ENCODE measurements at regions not wholly inside any gene's neighbourhood (a gene's known extent, or its start where the extent isn't known, plus 50 kb on each side); places are given as distances from the start of the nearest gene placed in this dataset.
"Not testable (repeated sequence)": the region's sequence is repeated elsewhere in the genome, so short reads cannot be mapped to it uniquely, and the experiment has no call there.

DNA sequence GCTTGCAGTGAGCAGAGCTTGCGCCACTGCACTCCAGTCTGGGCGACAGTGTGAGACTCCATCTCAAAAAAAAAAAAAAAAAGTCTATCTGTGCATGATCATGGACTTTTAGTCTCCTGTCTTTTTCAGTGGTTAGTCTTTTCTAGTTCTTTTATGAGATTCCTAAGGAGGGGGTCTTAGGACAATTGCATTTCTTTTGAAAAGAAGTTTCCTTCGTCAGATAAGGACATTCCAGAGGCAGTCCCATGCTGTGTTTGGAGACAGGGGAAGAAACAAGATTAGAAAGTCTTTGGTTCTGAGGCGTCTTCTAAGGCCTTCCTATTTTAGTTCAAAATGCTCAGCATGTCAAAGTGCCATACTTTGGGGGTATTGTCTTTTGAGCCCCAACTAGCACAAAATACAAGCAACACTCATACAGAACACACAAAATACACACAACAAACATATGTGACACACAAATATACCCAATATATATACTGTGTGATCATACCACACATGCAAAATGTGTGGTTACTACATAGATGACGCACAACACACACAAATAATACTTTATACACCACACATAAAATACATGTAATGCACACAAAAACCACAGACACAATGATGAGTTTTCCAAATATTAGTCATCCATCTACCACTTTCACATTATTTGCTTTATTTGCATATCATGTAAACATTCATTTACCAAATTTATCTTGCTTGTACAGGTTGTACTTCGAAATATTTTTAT, 394.5 kb downstream of the SPATA31D1 start:
- no peak for DNase-seq (ENCODE audit: low read depth in 2 of 2)

DNA sequence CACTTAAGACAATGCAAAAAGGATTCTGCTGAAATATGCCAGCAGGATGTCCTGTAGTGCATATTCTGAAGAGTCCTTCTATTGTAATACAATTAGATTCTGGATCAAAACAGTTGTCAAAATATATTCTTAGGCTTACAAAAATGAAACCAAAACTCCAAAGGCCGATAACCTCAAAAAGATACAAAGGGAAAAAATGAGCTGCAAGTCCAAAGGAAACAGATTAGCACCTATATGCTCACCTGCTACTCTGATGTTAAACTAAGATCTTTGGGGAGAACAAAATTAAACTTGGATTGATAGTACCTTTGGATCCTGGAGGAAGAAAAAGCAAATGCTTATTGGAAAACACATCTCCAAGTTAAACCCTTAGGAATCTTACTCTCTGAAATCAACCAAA, 397.1 kb downstream of the SPATA31D1 start:
- no peak for DNase-seq (ENCODE audit: low read depth in 2 of 2)

DNA sequence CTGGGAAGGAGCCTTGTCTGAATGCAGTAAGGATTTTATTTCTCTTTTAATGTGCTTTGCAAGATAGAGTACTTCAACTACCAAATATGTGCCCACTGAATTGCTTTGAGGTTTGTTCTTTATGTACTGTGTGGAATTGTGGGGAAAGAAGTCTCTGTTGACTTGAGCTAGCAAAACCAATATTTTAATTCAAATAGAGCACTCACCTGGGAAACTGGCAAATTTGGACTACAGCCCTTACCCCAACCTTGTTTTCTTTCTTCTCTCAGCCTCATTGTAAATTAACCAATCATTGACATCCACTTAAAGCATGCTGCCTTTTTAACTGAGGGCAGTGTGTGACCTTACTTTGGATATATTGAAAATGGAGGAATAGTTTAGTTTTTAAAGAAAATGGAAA, 409.0 kb downstream of the SPATA31D1 start:
- DNase-seq (ENCODE audit: low read depth in 2 of 2) = no peak

DNA sequence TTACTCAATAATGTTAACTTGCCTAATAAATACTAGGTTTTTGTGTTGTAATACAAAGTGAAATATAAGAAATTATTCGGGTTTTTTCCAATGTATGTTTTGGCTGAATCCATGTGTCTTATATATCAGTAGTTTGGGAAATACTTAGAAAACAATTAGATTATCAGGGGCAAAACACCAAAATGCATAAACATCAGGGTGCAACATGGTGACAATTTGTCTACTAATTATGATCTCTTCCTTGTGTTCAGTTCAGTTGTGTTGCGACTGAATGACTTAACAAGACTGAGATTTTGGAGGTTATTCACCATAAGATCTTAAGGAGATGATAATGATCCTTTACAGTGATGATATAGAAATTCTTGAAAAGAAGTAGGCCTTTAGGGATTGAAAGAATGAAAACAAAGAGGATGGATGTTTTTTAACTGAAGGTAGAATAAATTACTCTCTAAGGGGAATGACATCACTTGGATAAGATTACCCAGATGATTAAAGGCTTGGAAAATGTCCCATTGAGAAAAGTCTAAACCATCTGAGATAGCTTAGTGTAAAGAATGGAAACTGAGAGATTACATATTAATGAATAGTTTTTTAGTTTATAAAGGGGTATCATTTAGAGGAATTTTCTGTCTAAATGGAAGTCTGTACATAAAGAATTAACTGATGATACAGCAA, 415.8 kb downstream of the SPATA31D1 start:
- no peak for DNase-seq (ENCODE audit: low read depth in 2 of 2)

DNA sequence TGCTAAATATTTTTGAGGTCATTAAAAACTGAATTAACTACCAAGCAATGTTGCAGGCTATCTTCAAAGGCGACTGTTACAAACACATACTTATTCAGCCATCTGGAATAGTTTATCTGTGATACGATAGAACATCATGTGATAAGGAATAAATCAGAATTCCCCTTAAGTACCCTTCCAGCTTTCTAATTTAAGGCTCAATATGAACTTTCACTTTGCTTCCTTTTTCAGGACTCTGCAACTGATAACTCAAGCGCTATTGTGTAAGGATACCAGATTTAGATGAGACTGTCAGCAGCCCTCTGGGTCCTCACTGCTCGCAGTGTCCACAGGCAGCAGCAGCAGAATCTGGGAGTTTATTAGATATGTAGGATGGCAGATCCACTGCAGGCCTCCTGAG, 416.3 kb downstream of the SPATA31D1 start:
- no peak for DNase-seq (ENCODE audit: low read depth in 2 of 2)

DNA sequence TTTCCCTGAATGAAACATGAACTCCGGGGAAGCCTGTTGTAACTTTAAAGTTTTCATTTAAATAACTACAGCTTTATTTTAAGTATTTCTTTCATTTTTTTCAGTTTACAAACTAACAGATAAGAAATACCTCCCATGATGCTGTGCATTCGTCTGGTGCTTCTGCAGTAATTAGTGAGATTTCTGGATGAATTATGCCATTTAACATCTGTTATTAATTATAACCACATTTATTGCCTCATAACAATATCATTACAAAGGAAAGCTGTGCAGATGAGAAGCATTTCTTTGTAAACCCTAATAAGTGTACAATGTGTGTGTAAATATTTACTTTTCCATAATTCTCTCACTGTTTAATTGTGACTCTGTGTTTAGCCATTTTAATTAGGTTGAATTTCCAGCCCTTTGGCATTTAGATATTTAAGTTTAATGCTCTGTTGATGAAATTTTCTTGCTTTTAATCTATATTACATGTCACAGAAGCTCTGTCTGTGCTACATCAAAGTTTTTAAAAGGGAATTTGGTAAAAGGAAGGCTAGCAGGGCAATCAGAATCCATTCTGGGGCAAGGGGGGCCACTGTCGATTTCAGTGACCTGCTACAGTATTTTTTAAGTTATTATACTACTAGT, 418.0 kb downstream of the SPATA31D1 start:
- no peak for DNase-seq (ENCODE audit: low read depth in 2 of 2)

DNA sequence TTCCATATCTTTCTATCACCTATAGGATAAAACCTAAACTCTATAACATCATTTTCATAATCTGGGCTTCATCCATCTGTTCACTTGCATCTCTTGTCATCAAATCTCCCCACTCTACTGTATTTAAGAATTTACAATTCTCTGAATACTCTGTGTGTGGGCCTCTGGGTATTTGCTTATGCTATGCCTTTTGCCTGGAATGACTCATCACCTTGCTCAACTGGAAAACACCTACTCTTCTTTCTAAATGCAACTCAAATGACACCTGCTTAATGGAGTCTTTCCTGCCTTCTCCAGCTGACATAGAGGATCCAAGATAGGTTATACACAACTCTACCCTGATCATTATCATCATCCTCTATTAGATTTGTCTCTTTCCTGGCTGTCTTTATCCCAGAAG, 421.7 kb downstream of the SPATA31D1 start:
- no peak for DNase-seq (ENCODE audit: low read depth in 2 of 2)

DNA sequence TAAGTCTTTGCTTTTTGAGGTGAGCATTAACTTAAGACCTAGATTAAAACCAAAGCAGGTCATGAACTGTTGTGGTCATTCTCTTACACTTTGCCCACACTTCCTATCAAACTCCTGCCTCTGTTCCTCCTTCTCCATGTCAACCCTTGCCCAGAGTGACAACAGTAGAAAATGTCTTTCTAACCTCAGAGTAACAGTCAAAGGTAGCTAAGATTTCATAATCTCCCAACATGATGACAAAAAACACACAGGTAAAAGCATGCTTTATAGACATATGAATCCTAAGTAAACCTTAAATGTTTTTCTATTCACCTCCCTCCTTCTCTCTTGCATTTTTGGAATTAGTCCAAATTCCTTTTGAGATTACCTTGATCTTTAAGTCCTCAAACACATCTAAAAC, 422.3 kb downstream of the SPATA31D1 start:
- DNase-seq (ENCODE audit: low read depth in 2 of 2) = no peak

DNA sequence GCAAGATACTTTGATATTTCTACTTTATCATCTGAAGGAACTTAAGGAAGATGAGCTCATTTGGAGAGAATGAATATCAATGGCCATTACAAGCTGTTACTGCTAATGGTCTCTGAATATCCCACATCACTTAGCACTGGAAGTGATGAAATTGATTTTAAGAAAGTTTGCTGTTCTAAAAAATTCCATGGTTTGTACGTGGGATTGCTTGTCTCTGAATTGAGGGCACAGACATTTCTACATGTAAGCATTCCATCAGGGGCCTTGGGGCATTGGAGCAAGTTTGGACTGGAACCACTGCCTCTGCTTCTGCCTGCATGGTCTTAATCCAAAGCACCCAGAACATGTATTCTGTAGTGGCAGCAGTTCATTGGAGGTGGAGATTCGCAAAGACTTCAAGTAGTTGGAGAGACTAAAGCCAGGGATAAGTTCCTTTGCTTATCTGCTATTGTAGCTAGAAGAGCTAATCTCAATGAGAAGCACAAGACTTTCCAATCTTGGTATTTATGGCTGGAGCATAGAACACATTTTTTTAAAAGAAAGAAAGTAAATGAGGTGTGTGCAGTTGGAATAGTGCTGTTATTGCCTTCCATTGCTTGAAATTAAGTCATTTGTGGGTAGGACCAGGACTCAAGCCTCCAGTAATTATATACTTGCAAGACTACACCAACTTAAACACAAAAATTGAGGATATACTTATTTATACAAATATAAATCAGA, 424.2 kb downstream of the SPATA31D1 start:
- DNase-seq (ENCODE audit: low read depth in 2 of 2) = no peak

DNA sequence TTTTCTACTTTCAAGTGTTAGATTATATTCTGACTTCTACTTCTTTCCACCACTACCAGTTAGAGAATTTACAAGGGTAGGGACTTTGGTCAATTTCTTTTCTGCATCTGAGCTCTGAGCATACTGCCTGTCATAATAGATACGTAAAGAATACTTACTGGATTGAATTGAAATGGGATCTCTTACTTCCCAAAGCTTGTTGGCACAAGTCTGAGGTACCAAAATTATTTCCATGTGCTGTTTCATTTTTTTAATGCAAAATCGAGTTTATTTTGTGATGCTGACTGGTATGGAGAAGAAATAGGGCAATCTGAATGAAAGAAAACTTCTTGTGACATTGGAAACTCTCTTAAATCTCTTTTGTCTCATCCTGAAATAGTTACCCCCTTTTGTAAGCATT, 428.9 kb downstream of the SPATA31D1 start:
- no peak for DNase-seq (ENCODE audit: low read depth in 2 of 2)

DNA sequence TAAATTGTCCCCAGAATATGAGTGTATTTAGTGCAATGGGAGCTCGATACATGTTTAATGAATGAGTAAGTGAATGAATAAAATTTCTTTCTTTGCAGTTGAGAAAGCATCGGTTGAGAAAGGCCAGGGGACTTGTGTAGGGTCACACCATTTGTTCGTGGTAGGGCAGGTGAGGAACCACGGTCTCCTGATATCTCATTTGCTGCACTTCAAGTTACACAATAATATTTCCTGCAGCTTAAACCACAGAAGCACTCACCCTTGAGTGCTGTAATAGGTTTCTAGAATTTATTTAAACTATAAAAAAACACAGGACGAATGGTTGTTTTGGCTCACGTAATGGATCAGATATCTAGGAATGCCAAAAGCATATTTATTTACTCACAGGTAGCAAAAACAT, 429.8 kb downstream of the SPATA31D1 start:
- DNase-seq (ENCODE audit: low read depth in 2 of 2) = no peak

DNA sequence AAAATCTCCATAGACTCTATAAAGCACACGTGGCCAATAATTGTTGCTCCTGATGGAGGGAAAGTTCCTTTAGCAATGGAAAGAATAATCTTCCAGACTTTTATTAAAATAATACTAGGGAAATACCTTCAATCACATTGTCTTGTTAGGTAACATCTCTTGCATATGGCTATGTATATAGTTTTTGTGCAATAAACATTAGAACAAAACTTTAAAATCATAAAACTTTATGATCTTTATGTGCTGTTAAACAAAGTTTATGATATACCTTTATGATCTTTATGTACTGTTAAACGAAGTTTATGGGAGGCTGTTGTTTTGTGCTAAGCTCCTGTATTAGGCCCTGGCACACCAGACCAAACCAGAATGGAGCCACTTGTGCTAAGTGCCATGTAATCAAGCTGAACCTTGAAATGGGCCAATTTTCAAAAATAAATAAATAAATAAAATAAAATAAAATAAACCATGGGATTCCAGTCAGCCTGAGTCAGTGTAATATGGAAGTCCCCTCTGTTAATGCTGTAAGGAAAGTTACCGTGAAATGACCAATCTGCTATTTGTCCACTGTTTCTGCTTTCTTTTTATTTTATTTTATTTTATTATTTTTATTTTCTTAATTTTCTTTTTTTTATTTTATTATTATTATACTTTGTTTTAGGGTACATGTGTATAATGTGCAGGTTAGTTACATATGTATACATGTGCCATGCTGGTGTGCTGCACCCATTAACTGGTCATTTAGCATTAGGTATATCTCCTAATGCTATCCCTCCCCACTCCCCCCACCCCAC, 431.3 kb downstream of the SPATA31D1 start:
- no peak for DNase-seq (ENCODE audit: low read depth in 2 of 2)

DNA sequence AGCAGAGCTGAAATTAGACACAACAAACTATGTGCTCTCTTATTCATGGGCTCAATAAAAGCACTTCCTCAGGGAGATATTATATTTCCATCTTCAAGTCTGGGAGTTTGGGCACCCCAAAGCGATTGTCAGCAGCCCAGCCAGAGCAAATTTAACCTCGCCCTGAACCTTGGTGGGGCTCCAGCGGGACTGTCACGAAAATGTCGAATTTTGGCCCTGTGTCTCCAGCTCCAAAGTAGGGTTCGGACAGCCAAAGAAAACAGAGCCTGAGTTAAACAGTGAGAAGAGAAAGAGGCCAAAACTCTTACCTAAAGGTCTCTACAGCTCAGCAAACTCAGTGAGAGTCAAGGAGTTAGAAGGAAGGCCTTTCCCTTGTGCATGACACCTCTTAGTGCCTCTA, 432.9 kb downstream of the SPATA31D1 start:
- DNase-seq (ENCODE audit: low read depth in 2 of 2) = no peak

DNA sequence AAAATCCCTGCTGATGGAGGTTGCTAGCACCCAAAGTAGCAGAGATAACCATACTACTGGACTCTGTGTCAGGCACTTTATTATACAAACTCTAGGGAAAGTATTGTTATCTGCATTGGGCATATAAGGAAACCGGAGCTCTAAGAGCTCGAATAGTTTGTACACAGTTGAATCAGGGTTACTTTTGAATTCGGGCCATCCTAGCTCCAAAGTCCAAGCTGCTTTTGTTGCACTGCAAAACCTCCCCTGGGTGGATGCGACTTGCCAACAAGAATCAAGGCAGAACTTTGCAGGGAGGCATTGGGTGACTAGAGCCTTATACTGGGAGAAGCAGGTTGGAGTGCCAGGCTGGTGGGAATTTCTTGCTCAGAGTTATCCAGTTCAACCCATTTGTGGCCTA, 435.1 kb downstream of the SPATA31D1 start:
- DNase-seq (ENCODE audit: low read depth in 2 of 2) = no peak

DNA sequence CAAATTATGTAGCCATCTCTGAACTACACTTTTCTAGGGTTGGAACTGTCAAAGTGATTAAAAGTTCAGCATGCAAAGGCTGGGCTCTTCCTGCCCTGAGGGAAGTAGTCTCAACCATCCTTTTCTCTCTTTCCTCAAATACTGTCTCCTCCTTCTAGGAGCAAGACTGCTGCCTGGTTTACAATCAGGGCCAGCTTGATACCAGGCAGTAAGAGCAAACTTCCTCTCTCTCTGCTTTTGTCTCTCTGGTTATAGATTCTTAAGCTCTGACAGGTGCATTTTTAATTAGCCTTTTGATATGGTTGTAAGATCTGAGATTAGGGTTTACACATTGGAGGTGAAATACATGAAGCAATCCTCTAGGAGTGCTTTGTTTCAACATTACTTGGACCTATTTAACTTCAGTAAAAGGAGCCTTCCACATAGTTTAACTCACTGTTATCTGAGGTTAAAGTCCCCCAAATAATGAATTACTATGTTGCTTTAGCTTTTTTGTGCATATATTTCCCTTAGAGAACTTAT, 436.1 kb downstream of the SPATA31D1 start:
- no peak for DNase-seq (ENCODE audit: low read depth in 2 of 2)

DNA sequence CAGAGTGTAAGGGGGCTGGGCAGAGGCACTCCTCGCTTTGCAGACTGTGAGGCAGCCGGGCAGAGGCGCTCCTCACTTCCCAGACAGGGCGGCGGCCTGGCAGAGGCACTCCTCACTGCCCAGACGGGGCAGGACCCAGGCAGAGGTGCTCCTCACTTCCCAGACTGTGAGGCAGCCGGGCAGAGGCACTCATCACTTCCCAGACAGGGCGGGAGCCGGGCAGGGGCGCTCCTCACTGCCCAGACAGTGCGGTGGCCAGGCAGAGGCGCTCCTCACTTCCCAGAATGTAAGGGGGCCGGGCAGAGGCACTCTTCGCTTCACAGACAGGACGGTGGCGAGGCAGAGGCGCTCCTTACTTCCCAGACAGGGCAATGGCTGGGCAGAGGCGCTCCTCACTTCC, 442.5 kb downstream of the SPATA31D1 start:
- DNase-seq (ENCODE audit: low read depth in 2 of 2) = no peak

DNA sequence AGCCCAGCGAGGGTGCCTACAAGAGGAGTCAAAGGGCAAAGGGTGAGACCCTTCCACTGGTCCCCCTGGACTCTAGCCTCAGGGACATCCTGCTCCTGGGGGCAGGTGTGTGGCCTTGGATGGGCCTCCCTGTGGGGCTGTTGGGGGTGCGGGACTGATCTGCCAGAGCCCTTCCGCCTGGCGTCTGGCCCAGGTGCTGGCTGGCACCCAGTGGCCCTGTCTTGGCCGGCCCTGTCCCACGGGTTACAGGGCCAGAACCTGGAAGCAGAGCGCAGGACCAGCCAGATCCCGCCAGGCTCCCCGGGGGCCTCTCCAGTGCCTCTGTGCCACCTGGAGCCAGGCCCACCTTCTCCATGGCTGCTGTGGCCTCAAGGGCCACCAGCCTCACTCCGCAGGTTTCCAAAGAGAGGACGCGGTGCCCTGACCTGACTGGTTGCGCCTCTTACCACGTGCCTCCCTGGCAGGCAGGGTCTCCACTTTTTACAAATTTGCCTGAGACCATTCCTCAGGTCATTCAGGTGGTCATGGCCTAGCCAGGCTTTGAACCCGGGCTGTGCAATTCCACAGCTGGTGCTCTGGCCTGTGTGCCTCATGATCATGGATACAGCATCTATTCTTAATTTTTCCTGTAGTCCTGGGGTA, 444.8 kb downstream of the SPATA31D1 start:
- not testable (repeated sequence) for DNase-seq (ENCODE audit: low read depth in 2 of 2)

DNA sequence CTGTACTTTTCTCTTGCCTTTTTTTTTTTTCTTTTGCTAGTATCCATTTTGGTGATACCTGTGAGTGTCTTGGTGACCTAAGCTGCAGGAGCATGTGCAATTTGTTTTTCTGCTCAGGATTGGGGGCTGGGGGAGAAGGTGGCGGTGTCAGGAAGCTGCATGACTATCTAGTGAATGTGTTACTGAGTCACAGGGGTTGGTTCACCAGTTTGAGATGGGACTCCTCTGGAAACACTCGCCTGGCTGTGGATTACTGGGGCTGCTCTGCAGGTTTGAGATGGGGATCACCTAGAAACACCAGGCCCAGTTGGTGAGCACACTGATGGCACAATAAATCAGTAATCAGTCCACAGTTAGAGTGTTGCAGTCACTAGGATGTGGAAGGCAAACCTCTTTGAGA, 447.9 kb downstream of the SPATA31D1 start:
- DNase-seq (ENCODE audit: low read depth in 2 of 2) = no peak

DNA sequence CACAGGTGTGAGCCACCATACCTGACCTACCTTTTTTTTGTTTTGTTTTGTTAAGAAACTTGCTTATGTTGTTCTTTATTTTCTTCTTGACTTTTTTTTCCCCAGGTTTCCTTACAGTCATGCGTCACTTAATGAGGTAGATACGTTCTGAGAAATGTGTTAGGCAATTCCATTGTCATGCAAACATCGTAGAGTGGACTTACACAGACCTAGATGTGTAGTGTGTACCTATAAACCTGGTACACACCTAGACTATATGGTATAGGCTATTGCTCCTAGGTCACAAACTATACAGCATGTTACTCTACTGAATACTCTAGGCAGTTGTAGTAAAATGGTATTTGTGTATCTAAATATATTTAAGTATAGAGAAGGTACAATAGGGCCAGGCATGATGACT, 448.6 kb downstream of the SPATA31D1 start:
- not testable (repeated sequence) for DNase-seq (ENCODE audit: low read depth in 2 of 2)

DNA sequence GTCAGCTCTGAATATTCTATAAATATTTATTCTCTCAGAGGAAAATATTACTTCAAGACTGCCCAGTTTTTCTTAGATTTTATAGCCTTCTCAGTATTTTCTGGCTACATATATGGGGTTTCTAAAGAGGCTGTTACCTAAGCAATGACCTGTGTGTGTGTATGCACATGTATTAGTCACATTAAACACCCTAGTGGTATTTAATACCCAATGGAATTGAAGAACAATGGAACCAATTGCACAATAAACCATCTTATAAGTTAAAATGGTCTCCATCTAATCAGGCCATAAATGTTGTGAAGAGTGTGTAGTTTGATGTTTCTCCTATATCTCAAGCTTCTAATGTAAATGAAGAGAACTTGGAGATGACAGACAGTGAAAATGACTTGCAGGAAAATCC, 450.0 kb downstream of the SPATA31D1 start:
- no peak for DNase-seq (ENCODE audit: low read depth in 2 of 2)

DNA sequence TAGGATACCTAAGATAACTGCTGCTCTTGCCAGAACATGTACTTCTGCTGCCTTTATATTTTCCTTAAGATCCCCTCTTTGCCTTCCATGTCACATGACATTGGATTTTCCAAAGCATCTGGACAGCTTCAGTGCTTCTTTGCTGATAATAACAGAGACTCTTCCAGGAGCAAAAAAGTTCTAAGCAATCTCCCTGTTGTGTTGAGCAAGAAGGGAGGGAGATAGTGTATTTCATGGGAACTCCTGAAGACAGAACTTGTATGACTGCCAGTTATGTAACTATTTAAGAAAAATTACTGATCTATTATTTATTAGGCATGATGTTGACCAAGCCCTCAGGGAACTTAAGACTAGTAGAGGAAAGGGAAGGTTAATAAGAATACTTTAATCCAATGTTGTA, 454.7 kb downstream of the SPATA31D1 start:
- DNase-seq (ENCODE audit: low read depth in 2 of 2) = no peak

Data from lung microvascular endothelial cell (primary cell).